ENCODE measurements at regions not wholly inside any gene's neighbourhood (a gene's known extent, or its start where the extent isn't known, plus 50 kb on each side); places are given as distances from the start of the nearest gene placed in this dataset.

GRCh38 chr3:74883222-74883621, 268.8 kb upstream of the CNTN3 start:
- H3K9me3 Mint-ChIP-seq, result no peaks in the 10 kb centered on the region
- H3K4me3 Mint-ChIP-seq, result no peak overlapping the region
- Histone ChIP-seq H3K4me1 (ENCODE audit: control insufficient read depth, insufficient read depth, low read length) (no peaks in the 10 kb centered on the region), H3K27ac (ENCODE audit: low read depth, low read length) (no peak overlapping the region), H3K9ac (ENCODE audit: extremely low read depth, low read length, poor library complexity, severe bottlenecking) (no peak overlapping the region), H3K27me3 (ENCODE audit: control insufficient read depth, insufficient read depth, low read length, poor library complexity, severe bottlenecking) (no peaks in the 10 kb centered on the region), H3K9me3 (ENCODE audit: control insufficient read depth, low read length) (no peaks in the 10 kb centered on the region), H3K4me3 (ENCODE audit: low read length) (no peak overlapping the region), H3K36me3 (ENCODE audit: control insufficient read depth, insufficient read depth, low read length) (no peaks in the 10 kb centered on the region)
- H3K27me3 Mint-ChIP-seq (ENCODE audit: insufficient read depth), result peaks cover 1% of the 10 kb centered on the region
- 82 to 86% methylated on average over 1 of the region's 1 CpG for WGBS, 2 experiments (ENCODE audit: insufficient coverage in 1 of 2, insufficient read length in 1 of 2)
- no peaks in the 10 kb centered on the region for H3K36me3 Mint-ChIP-seq (ENCODE audit: low read depth)
- no peak overlapping the region for H3K27ac Mint-ChIP-seq
- no peak for TF ChIP-seq CTCF (conservative IDR thresholded peaks at IDR 0.05)
- no peaks in the 10 kb centered on the region for H3K4me1 Mint-ChIP-seq
- no peak for DNase-seq

DNA sequence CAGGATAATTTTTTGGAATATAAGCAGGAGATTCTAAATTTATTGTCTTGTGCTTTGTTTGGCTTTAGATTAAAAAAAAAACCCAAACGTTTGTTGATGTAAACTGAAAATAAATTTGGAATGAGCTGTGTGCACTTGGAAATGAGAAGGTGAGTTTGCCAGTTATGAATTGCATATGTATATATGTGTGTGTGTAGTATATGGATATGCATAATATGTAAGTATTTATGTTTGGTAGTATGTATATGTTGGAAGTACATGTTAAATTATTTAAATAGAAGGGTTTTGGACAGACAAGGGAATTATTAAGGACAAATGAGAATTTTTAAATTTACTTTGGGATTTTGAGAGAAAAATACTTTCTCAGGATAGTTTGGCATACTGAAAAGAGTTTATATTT, 265.8 kb upstream of the CNTN3 start:
- no peak for DNase-seq
- H3K27ac Mint-ChIP-seq, result no peak overlapping the region
- no peak overlapping the region for H3K4me3 Mint-ChIP-seq
- H3K36me3 ChIP-seq (ENCODE audit: control insufficient read depth, insufficient read depth, low read length), result no peaks in the 10 kb centered on the region
- no peak overlapping the region for H3K9ac ChIP-seq (ENCODE audit: extremely low read depth, low read length, poor library complexity, severe bottlenecking)
- no peaks in the 10 kb centered on the region for H3K27me3 ChIP-seq (ENCODE audit: control insufficient read depth, insufficient read depth, low read length, poor library complexity, severe bottlenecking)
- H3K4me1 Mint-ChIP-seq, result no peaks in the 10 kb centered on the region
- no peaks in the 10 kb centered on the region for H3K36me3 Mint-ChIP-seq (ENCODE audit: low read depth)
- TF ChIP-seq CTCF (conservative IDR thresholded peaks at IDR 0.05), result no peak
- 69 to 86% methylated on average over 1 of the region's 1 CpG for WGBS, 2 experiments (ENCODE audit: insufficient coverage in 1 of 2, insufficient read length in 1 of 2)
- H3K4me3 ChIP-seq (ENCODE audit: low read length), result no peak overlapping the region
- no peaks in the 10 kb centered on the region for H3K9me3 Mint-ChIP-seq
- H3K27me3 Mint-ChIP-seq (ENCODE audit: insufficient read depth), result peaks cover 1% of the 10 kb centered on the region
- H3K9me3 ChIP-seq (ENCODE audit: control insufficient read depth, low read length), result no peaks in the 10 kb centered on the region
- H3K4me1 ChIP-seq (ENCODE audit: control insufficient read depth, insufficient read depth, low read length), result no peaks in the 10 kb centered on the region
- no peak overlapping the region for H3K27ac ChIP-seq (ENCODE audit: low read depth, low read length)

- Mint-ChIP-seq H3K9me3 (no peaks in the 10 kb centered on the region), H3K4me3 (no peak overlapping the region), H3K27ac (no peak overlapping the region), H3K27me3 (ENCODE audit: insufficient read depth) (peaks cover 2% of the 10 kb centered on the region), H3K4me1 (peaks cover 5% of the 10 kb centered on the region), H3K36me3 (ENCODE audit: low read depth) (no peaks in the 10 kb centered on the region)
- H3K9me3 ChIP-seq (ENCODE audit: control insufficient read depth, low read length), result no peaks in the 10 kb centered on the region
- DNase-seq, result no peak
- no peak overlapping the region for H3K4me3 ChIP-seq (ENCODE audit: low read length)
- no peaks in the 10 kb centered on the region for H3K4me1 ChIP-seq (ENCODE audit: control insufficient read depth, insufficient read depth, low read length)
- H3K27ac ChIP-seq (ENCODE audit: low read depth, low read length), result no peak overlapping the region
- no peaks in the 10 kb centered on the region for H3K27me3 ChIP-seq (ENCODE audit: control insufficient read depth, insufficient read depth, low read length, poor library complexity, severe bottlenecking)
- no peaks in the 10 kb centered on the region for H3K36me3 ChIP-seq (ENCODE audit: control insufficient read depth, insufficient read depth, low read length)
- H3K9ac ChIP-seq (ENCODE audit: extremely low read depth, low read length, poor library complexity, severe bottlenecking), result no peak overlapping the region
- TF ChIP-seq CTCF (conservative IDR thresholded peaks at IDR 0.05), result no peak
- WGBS, 2 experiments (ENCODE audit: insufficient coverage in 1 of 2, insufficient read length in 1 of 2), result 60 to 79% methylated on average over 1 of the region's 1 CpG
Measured at GRCh38 chr3:74866357-74867030, 252.0 kb upstream of the CNTN3 start.
